ENCODE measurements at regions not wholly inside any gene's neighbourhood (a gene's known extent, or its start where the extent isn't known, plus 50 kb on each side); places are given as distances from the start of the nearest gene placed in this dataset.

DNA sequence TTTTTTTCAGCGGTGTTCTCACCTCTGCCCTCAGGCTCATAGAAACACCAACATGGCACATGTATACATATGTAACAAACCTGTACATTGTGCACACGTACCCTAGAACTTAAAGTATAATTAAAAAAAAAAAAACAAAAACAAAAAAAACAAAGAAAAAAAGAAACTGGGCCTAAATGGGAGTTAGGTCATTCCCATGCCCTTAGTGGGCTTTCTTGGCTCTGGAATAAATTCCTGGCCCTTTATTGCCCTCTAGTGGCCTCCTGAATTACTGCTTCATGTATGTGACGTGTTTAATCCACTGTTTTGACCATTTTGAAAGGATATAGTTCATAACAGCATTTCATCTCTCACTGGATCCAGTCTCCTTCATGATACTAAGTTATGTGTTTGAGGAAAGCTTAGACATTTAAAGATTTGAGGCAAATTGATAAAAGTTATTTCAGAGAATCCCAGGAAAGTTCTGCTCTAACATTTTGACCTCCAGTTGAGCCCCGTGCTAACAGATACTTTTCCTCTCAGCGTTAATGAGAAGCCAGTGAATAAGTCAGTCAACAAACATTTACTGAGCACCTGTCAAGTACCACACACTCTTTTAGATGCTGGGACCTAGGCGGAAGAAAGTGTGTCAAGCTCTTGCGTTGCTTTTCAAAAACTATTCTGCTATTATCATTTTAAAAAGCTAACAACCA is 54.7 kb upstream of the SYPL1 start:
- peak; percentile 49 for DNase-seq (ENCODE audit: low spot score)
- in situ Hi-C loops (cut with MboI; ENCODE audit: low pct_unique_long_range_greater_than_20kb, low sequenced_read_pairs, unreplicated experiment), result no loop called here
- TF ChIP-seq, protein P1, sequence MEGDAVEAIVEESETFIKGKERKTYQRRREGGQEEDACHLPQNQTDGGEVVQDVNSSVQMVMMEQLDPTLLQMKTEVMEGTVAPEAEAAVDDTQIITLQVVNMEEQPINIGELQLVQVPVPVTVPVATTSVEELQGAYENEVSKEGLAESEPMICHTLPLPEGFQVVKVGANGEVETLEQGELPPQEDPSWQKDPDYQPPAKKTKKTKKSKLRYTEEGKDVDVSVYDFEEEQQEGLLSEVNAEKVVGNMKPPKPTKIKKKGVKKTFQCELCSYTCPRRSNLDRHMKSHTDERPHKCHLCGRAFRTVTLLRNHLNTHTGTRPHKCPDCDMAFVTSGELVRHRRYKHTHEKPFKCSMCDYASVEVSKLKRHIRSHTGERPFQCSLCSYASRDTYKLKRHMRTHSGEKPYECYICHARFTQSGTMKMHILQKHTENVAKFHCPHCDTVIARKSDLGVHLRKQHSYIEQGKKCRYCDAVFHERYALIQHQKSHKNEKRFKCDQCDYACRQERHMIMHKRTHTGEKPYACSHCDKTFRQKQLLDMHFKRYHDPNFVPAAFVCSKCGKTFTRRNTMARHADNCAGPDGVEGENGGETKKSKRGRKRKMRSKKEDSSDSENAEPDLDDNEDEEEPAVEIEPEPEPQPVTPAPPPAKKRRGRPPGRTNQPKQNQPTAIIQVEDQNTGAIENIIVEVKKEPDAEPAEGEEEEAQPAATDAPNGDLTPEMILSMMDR (IDR thresholded peaks at IDR 0.05; ENCODE audit: extremely low read depth, insufficient read depth, missing control alignments), result peak; percentile 76

GRCh38 chr7:106165337-106165736 is 53.2 kb upstream of the SYPL1 start:
- in situ Hi-C loops (cut with MboI; ENCODE audit: low pct_unique_long_range_greater_than_20kb, low sequenced_read_pairs, unreplicated experiment), result no loop called here
- DNase-seq (ENCODE audit: low spot score), result no peak
- TF ChIP-seq, protein P1 (IDR thresholded peaks at IDR 0.05; ENCODE audit: extremely low read depth, insufficient read depth, missing control alignments), result no peak

DNA sequence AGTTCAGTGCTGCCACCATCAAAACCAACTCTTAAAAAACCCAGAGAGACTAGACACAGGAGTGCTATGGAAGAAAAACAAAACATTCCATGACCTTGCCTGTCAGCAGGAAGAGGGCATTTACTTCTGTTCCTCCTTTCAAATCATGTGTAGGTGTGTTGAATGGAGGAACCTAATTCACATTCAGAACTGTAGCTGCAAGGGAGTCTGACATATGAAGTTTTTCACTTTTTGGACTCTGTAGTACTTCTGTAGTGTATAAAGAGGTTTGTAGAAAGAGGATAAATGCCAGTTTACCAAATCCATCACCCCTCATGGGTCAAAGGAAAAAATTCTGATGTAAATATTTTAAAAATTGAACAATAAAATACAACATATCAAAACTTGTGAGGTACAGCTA is 51.1 kb upstream of the SYPL1 start:
- DNase-seq (ENCODE audit: low spot score), result no peak
- TF ChIP-seq, protein P1 (IDR thresholded peaks at IDR 0.05; ENCODE audit: extremely low read depth, insufficient read depth, missing control alignments), result no peak
- in situ Hi-C loops (cut with MboI; ENCODE audit: low pct_unique_long_range_greater_than_20kb, low sequenced_read_pairs, unreplicated experiment), result no loop called here
